Activated naive CD4-positive, alpha-beta T cell treated with anti-CD3 and anti-CD28 coated beads, Interleukin-2, amount 50 U/mL, for 72 hours (primary cell): ENCODE measurements at regions not wholly inside any gene's neighbourhood (a gene's known extent, or its start where the extent isn't known, plus 50 kb on each side); places are given as distances from the start of the nearest gene placed in this dataset.
"Not testable (repeated sequence)": the region's sequence is repeated elsewhere in the genome, so short reads cannot be mapped to it uniquely, and the experiment has no call there.

Experiments
- ATAC-seq, 2 donors: fragments of 150-1000 bp; cut with Tn5 transposase; 2 replicates each; pipeline ENCODE4 v1.10.0; 2021; ENCODE audit warnings: mild to moderate bottlenecking in 2 of 2, moderate library complexity in 2 of 2
- DNase-seq, 2 donors: peaks; one replicate each; pipeline ENCODE4 v3.0.0; 2021 to 2022; ENCODE audit warnings: low spot score in 2 of 2
- H3K27ac Mint-ChIP-seq, 2 donors: one replicate each; pipeline ENCODE4 v1.8.0; 2022; ENCODE audit warnings: mild to moderate bottlenecking in 2 of 2, mixed read lengths in 2 of 2
- H3K36me3 Mint-ChIP-seq, 2 donors: one replicate each; pipeline ENCODE4 v1.8.0; 2022; ENCODE audit warnings: mixed read lengths in 2 of 2
- H3K9me3 Mint-ChIP-seq, 2 donors: one replicate each; pipeline ENCODE4 v1.8.0; 2022; ENCODE audit warnings: mixed read lengths in 2 of 2

DNA sequence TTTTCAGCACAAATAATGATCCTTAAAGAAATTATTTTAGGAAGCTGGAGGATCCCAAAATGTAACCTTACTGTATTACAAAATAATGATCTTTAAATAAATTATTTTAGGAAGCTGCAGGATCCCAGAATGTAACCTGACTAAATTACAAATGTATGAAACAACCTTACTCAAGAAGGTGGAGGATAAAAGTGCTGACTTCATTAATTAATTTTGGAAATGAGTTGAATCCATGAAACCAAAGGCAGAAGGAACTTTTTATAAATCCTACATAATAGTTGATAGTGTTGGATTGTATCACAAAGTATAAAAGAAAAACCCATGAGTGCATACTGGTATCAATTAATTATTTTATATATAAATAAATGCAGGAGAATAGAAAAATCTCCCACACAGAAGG lies 859.9 kb downstream of the KCNJ2 start:
- no peak for ATAC-seq
- Mint-ChIP-seq H3K9me3 (peaks cover 8% of the 10 kb centered on the region in 2 donors), H3K36me3 (no peaks in the 10 kb centered on the region), H3K27ac (no peak overlapping the region)
- DNase-seq: no peak

DNA sequence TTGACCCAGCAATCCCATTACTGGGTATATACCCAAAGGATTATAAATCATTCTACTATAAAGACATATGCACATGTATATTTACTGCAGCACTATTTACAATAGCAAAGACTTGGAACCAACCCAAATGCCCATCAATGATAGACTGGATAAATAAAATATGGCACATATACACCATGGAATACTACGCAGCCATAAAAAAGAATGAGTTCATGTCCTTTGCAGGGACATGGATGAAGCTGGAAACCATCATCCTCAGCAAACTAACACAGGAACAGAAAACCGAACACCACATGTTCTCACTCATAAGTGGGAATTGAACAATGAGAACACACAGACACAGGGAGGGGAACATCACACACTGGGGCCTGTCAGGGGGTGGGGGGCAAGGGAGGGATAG lies 862.0 kb downstream of the KCNJ2 start:
- H3K27ac Mint-ChIP-seq, ATAC-seq, DNase-seq, H3K36me3 Mint-ChIP-seq, H3K9me3 Mint-ChIP-seq: not testable (repeated sequence)

DNA sequence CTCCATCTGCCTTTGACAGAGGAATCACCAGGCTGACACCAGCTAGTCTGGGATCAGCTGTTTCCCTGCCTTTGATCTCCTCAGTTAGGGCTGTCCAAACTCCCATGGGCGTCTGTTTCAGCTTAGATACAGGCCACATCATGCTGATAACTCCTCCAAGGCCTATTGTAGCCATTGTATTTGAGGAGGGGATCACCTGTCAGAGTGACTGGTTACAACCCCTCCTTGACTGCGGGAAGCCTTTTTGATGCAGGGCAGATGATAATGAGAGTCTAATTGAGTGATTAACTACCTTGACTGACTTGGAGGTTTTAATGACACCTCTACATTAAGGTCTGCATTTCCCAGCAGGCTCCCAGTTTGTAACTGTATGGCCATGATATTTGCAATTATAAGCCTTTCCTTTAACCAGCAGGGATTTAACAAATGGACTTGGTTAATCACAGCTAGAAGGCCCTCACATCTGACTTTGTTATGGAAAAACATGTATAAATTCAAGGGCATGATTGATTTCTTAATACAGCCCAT lies 863.5 kb downstream of the KCNJ2 start:
- H3K27ac Mint-ChIP-seq: no peak overlapping the region
- DNase-seq (no peak), ATAC-seq (no peak)
- peaks cover 8% of the 10 kb centered on the region in 2 donors for H3K9me3 Mint-ChIP-seq
- no peaks in the 10 kb centered on the region for H3K36me3 Mint-ChIP-seq

GRCh38 chr17:71033336-71033735 lies 864.0 kb downstream of the KCNJ2 start:
- H3K27ac Mint-ChIP-seq: no peak overlapping the region
- H3K36me3 Mint-ChIP-seq: no peaks in the 10 kb centered on the region
- ATAC-seq: no peak
- DNase-seq: no peak
- peaks cover 8% of the 10 kb centered on the region in 2 donors for H3K9me3 Mint-ChIP-seq

DNA sequence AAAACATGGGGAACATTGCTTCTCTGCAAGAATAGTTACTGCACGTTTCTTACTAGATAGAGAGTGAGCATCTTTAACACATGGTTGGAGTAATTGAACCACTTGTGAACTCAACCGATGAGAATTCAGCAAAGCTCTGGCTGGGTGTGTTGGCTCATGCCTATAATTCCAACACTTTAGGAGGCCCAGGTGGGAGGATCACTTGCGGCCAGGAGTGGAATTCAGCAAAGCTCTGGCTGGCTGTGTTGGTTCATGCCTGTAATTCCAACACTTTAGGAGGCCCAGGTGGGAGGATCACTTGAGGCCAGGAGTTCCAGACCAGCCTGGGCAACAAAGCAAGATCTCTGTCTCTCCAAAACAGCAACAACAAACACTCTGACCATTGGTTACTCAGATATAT lies 865.9 kb downstream of the KCNJ2 start:
- DNase-seq (no peak), ATAC-seq (no peak)
- H3K36me3 Mint-ChIP-seq: no peaks in the 10 kb centered on the region
- no peak overlapping the region for H3K27ac Mint-ChIP-seq
- H3K9me3 Mint-ChIP-seq: peaks cover 8% of the 10 kb centered on the region in 2 donors

DNA sequence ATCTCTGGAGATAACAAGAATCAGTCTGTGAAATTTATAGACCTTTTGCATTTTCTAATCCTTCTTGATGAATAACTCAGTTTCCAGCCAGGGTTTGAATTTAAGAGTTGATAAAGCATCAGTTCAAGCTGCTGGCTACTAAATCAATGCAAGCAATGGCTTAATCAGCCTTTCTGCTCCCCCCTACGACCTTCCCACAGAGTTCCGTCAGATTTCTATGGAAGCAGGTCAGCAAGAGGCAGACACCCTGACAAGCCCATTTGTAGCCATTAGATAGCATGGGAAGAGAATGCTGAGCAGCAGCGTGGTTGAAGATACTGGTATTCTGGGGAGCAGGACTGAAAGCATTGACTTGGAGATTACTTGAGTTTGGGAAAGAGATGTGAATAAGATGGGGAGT lies 868.1 kb downstream of the KCNJ2 start:
- ATAC-seq: no peak
- peaks cover 0 to 14% of the 10 kb centered on the region in 2 donors for H3K9me3 Mint-ChIP-seq
- no peaks in the 10 kb centered on the region for H3K36me3 Mint-ChIP-seq
- H3K27ac Mint-ChIP-seq: no peak overlapping the region
- DNase-seq: no peak

DNA sequence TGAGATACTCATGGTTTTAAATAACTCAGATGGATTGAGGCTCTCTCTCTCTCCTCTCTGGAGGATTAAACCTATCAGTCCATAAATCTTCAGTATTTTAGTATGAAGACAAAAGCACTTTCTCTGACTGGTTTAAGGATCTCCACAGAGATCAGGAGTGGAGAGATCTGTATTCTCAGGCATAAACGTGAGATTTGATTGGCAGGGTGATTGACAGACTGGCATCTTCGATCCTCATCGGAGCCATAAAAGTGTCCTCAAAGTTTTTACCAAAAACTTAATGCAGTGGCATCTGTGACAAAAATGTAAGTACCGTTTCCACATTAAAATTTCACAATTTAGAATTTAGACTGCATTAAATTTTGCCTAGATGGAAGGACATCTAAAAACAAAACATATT lies 870.1 kb downstream of the KCNJ2 start:
- Mint-ChIP-seq H3K9me3 (peaks cover 4 to 13% of the 10 kb centered on the region in 2 donors), H3K27ac (no peak overlapping the region), H3K36me3 (no peaks in the 10 kb centered on the region)
- ATAC-seq (no peak), DNase-seq (no peak)

- H3K36me3 Mint-ChIP-seq: peaks cover 0 to 7% of the 10 kb centered on the region in 2 donors
- peaks cover 5 to 17% of the 10 kb centered on the region in 2 donors for H3K9me3 Mint-ChIP-seq
- H3K27ac Mint-ChIP-seq: no peak overlapping the region
- no peak for DNase-seq
- no peak for ATAC-seq
Measured at GRCh38 chr17:71052971-71053370, 883.6 kb downstream of the KCNJ2 start.

- no peak overlapping the region for H3K27ac Mint-ChIP-seq
- peaks cover 9 to 21% of the 10 kb centered on the region in 2 donors for H3K9me3 Mint-ChIP-seq
- DNase-seq: no peak
- H3K36me3 Mint-ChIP-seq: peaks cover 0 to 7% of the 10 kb centered on the region in 2 donors
- ATAC-seq: no peak
Measured at GRCh38 chr17:71055128-71055527, 885.8 kb downstream of the KCNJ2 start.

GRCh38 chr17:71057448-71057847 lies 888.1 kb downstream of the KCNJ2 start:
- no peaks in the 10 kb centered on the region for H3K36me3 Mint-ChIP-seq
- no peak for ATAC-seq
- no peak for DNase-seq
- peaks cover 16 to 18% of the 10 kb centered on the region in 2 donors for H3K9me3 Mint-ChIP-seq
- H3K27ac Mint-ChIP-seq: no peak overlapping the region

- Mint-ChIP-seq H3K9me3 (peaks cover 17 to 19% of the 10 kb centered on the region in 2 donors), H3K36me3 (no peaks in the 10 kb centered on the region), H3K27ac (no peak overlapping the region)
- DNase-seq (no peak), ATAC-seq (no peak)
Measured at GRCh38 chr17:71057938-71058337, 888.6 kb downstream of the KCNJ2 start.

- DNase-seq (no peak), ATAC-seq (no peak)
- H3K36me3 Mint-ChIP-seq: no peaks in the 10 kb centered on the region
- no peak overlapping the region for H3K27ac Mint-ChIP-seq
- peaks cover 26 to 28% of the 10 kb centered on the region in 2 donors for H3K9me3 Mint-ChIP-seq
Measured at GRCh38 chr17:71063127-71063526, 893.8 kb downstream of the KCNJ2 start.

DNA sequence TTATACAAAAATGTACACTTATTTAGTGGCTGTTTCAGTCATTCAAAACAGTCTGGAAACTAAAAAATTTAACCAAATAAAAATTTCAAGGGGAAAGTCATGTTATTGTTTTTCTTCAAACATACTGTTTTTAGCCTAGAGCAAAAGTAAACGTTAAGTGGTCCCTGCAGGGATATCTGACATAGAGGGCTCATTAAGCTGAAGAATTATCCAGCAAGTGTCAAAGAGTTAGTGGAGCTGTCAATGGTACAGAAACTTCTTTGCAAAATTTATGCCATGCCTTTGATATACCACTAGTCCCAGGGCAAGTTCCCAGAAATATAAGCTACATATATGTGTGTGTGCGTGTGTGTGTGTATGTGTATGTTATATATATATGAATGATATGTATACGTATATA lies 894.2 kb downstream of the KCNJ2 start:
- no peak overlapping the region for H3K27ac Mint-ChIP-seq
- DNase-seq: no peak
- no peak for ATAC-seq
- H3K9me3 Mint-ChIP-seq: peaks cover 26 to 30% of the 10 kb centered on the region in 2 donors
- H3K36me3 Mint-ChIP-seq: no peaks in the 10 kb centered on the region

DNA sequence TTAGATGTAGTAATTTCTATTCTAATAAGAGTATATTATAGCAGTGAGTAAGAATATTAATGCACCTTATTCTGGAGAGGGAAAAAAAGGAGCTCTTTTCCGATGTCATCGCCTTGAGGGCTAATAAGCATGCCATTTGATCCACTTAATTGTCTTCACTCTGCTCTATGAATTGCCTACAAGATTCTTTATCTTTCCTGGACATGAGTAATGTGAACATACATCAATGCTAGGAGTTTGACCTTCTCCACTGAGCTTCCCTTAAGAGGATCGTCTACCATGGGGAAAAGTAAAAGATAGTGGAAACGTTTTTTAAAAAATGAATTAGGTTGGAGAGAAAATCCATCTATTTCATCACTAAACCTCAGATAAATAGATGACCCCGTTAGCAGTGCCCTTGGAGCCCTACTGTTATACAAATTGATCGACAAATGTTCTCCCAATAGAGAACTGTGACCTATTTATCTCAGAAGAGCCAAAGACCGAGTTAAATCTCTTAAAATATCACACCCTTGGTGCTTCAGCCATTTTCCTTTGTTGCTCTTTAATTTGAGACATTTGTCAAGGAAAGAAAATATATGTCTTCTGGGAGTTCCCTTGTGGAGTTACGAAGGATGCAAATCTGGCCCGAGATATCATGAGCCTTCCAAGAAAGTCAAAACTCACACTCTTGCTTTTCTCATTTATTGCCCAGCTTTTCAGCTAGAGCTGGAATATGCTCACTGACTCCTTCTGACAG lies 898.5 kb downstream of the KCNJ2 start:
- ATAC-seq: no peak

GRCh38 chr17:71068408-71068750 lies 899.0 kb downstream of the KCNJ2 start:
- H3K9me3 Mint-ChIP-seq: peaks cover 6 to 10% of the 10 kb centered on the region in 2 donors
- ATAC-seq: no peak
- H3K27ac Mint-ChIP-seq: no peak overlapping the region
- no peaks in the 10 kb centered on the region for H3K36me3 Mint-ChIP-seq
- DNase-seq: no peak

More for the DNA sequence above, 898.5 kb downstream of the KCNJ2 start:
- no peaks in the 10 kb centered on the region for H3K36me3 Mint-ChIP-seq
- no peak for DNase-seq
- no peak overlapping the region for H3K27ac Mint-ChIP-seq
- peaks cover 8 to 14% of the 10 kb centered on the region in 2 donors for H3K9me3 Mint-ChIP-seq

- Mint-ChIP-seq H3K9me3 (peaks cover 13 to 16% of the 10 kb centered on the region in 2 donors), H3K27ac (no peak overlapping the region), H3K36me3 (no peaks in the 10 kb centered on the region)
- no peak for ATAC-seq
- no peak for DNase-seq
Measured at GRCh38 chr17:71071041-71071440, 901.7 kb downstream of the KCNJ2 start.

GRCh38 chr17:71071837-71072236 lies 902.5 kb downstream of the KCNJ2 start:
- H3K27ac Mint-ChIP-seq: no peak overlapping the region
- H3K36me3 Mint-ChIP-seq: no peaks in the 10 kb centered on the region
- H3K9me3 Mint-ChIP-seq: peaks cover 13 to 16% of the 10 kb centered on the region in 2 donors
- no peak for DNase-seq
- peak in 1 of 2 donors; percentile 29 for ATAC-seq

GRCh38 chr17:71080937-71081336 lies 911.6 kb downstream of the KCNJ2 start:
- ATAC-seq (no peak), DNase-seq (no peak)
- peaks cover 0 to 4% of the 10 kb centered on the region in 2 donors for H3K36me3 Mint-ChIP-seq
- peaks cover 21 to 27% of the 10 kb centered on the region in 2 donors for H3K9me3 Mint-ChIP-seq
- no peak overlapping the region for H3K27ac Mint-ChIP-seq
